ENCODE measurements at regions not wholly inside any gene's neighbourhood (a gene's known extent, or its start where the extent isn't known, plus 50 kb on each side); places are given as distances from the start of the nearest gene placed in this dataset.

DNA sequence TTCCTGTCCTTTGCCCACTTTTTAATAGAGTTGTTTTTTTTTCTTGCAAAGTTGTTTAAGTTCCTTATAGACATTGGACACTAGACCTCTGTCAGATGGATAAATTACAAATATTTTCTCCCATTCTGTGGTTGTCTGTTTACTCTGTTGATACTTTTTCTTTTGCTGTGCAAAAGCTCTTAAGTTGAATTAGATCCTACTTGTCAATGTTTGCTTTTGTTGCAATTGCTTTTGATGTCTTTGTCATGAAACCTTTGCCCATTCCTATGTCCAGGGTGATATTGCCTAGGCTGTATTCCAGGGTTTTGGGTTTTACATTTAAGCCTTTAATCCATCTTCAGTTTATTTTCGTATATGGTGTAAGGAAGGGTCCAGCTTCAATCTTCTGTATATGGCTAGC is 76.9 kb upstream of the AGR3 start:
- TF ChIP-seq, protein P1, sequence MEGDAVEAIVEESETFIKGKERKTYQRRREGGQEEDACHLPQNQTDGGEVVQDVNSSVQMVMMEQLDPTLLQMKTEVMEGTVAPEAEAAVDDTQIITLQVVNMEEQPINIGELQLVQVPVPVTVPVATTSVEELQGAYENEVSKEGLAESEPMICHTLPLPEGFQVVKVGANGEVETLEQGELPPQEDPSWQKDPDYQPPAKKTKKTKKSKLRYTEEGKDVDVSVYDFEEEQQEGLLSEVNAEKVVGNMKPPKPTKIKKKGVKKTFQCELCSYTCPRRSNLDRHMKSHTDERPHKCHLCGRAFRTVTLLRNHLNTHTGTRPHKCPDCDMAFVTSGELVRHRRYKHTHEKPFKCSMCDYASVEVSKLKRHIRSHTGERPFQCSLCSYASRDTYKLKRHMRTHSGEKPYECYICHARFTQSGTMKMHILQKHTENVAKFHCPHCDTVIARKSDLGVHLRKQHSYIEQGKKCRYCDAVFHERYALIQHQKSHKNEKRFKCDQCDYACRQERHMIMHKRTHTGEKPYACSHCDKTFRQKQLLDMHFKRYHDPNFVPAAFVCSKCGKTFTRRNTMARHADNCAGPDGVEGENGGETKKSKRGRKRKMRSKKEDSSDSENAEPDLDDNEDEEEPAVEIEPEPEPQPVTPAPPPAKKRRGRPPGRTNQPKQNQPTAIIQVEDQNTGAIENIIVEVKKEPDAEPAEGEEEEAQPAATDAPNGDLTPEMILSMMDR (IDR thresholded peaks at IDR 0.05): no peak
- TF ChIP-seq POLR2A (IDR thresholded peaks at IDR 0.05) (no peak), EP300 (IDR thresholded peaks at IDR 0.05) (no peak)
